Activated CD8-positive, alpha-beta memory T cell treated with anti-CD3 and anti-CD28 coated beads for 36 hours (primary cell): ENCODE measurements at regions not wholly inside any gene's neighbourhood (a gene's known extent, or its start where the extent isn't known, plus 50 kb on each side); places are given as distances from the start of the nearest gene placed in this dataset.

Experiments
- CTCF ChIA-PET: fragments of 350-600 bp; sonication (Branson Sonifier 250); formaldehyde crosslinking; loops from one replicate; lab custom pipeline; 2021; ENCODE audit warnings: antibody characterized with exemption; lab: Charles Lee
- POLR2A ChIA-PET: fragments of 350-600 bp; sonication (Branson Sonifier 250); formaldehyde crosslinking; loops from one replicate; lab custom pipeline; 2021; ENCODE audit warnings: antibody characterized with exemption; lab: Charles Lee

DNA sequence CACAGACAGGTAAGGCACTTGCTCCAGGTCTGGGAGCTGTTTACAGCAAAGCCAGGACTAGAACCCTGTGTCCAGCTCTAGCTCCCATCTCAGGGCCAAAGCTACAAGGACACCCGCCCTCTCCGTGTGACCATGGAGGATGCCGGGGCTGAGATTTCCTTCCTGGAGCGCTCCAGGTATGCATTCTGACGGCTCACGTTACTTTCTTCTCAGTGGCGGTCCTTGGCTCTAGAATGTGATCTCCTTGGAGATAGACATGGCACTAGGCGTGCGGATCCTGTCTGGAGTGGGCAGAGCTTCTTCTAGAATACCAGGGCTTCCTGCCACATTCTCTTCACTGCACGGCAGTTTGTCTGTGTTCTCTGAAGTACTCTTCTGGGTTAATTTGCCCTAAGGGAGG lies 185.7 kb downstream of the OPA1 start:
- POLR2A ChIA-PET = no interaction called here
- CTCF ChIA-PET = interaction anchor here (1.3 kb wide), 1 partner anchor 538 kb away, joined by 3 read pairs; no protein-coding TSS in a partner anchor

GRCh38 chr3:193779933-193780332 lies 186.9 kb downstream of the OPA1 start:
- CTCF ChIA-PET = interaction anchor here (2.2 kb wide), 1 partner anchor 304 kb away, joined by 5 read pairs; no protein-coding TSS in a partner anchor
- POLR2A ChIA-PET = no interaction called here

GRCh38 chr3:193780397-193780796 lies 187.4 kb downstream of the OPA1 start:
- POLR2A ChIA-PET = interaction anchor here (0.6 kb wide), 1 partner anchor 691 kb away, joined by 11 read pairs; no protein-coding TSS in a partner anchor
- CTCF ChIA-PET = interaction anchor here (0.5 to 2.2 kb wide), 5 partner anchors 13 to 948 kb away, joined by 3 to 15 read pairs (median 5); no protein-coding TSS in a partner anchor

- ChIA-PET POLR2A (interaction anchor here (0.6 kb wide), 1 partner anchor 690 kb away, joined by 11 read pairs; no protein-coding TSS in a partner anchor), CTCF (interaction anchor here (0.5 to 2.2 kb wide), 7 partner anchors 13 to 948 kb away, joined by 3 to 15 read pairs (median 3); no protein-coding TSS in a partner anchor)
Observed at GRCh38 chr3:193780810-193781478, 187.9 kb downstream of the OPA1 start.

DNA sequence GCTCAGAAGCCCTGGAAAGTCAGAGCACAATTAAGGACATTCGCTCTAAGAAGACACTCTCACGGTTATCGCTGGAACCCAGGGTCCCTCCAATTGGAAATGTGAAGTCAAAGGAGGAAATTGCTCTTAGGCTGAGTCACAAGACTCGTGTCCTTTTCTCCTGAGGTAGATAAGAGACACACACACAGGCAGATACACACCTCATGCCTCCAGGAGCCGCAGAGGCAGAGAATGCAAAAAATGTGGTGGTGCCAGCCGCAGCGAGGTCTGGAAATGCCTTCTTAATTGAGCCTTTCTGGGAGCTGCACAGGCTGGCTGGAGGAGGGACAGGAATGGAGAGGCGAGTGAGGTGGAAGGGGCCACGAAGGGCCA lies 189.3 kb downstream of the OPA1 start:
- CTCF ChIA-PET = interaction anchor here (1.3 kb wide), 2 partner anchors 514 to 533 kb away, joined by 3 to 4 read pairs; no protein-coding TSS in a partner anchor
- POLR2A ChIA-PET = no interaction called here

DNA sequence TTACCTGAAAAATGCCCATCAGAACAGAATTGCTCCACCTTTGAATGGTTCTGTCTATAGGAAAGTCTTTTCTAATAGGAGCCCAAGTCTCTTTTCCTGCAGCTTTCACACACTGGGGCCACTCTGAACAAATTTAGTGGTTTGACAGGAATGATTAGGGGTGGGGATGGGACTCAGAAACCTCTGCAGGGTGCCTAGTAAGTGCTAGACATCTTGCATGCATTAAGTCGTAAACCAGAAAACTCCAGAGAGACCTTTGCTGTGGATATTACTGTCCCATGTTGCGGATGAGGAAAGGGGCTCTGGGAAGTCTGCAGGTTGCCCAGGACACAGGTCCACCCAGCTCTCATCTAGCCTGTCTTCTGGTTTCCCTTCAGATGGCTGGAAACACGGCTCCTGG lies 189.7 kb downstream of the OPA1 start:
- POLR2A ChIA-PET = no interaction called here
- CTCF ChIA-PET = interaction anchor here (1.3 kb wide), 1 partner anchor 533 kb away, joined by 4 read pairs; no protein-coding TSS in a partner anchor

- CTCF ChIA-PET = interaction anchor here (1.3 kb wide), 2 partner anchors 351 to 532 kb away, joined by 3 to 4 read pairs; no protein-coding TSS in a partner anchor
- POLR2A ChIA-PET = no interaction called here
Observed at GRCh38 chr3:193783166-193783896, 190.3 kb downstream of the OPA1 start.

DNA sequence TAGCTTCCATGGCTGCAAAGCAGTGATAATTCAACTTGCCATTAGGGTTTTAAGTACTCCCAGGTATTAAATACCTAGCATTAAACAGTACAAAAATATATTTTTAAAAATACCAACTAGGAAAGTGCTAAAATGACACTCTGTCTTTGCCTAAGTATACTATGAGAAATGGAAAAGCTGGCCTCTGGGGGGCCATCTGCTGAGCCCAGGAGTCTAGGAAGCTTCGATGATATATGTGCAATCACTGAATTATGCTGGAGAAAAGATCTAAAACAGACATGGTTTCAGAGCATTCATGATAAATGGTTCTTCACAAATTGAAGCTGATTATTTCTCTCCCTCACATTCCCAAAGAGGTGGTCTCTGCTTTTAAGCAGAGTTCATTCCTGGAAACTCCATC lies 191.8 kb downstream of the OPA1 start:
- CTCF ChIA-PET = interaction anchor here (1.0 to 1.3 kb wide), 2 partner anchors 322 to 531 kb away, joined by 3 to 5 read pairs; no protein-coding TSS in a partner anchor
- POLR2A ChIA-PET = no interaction called here

DNA sequence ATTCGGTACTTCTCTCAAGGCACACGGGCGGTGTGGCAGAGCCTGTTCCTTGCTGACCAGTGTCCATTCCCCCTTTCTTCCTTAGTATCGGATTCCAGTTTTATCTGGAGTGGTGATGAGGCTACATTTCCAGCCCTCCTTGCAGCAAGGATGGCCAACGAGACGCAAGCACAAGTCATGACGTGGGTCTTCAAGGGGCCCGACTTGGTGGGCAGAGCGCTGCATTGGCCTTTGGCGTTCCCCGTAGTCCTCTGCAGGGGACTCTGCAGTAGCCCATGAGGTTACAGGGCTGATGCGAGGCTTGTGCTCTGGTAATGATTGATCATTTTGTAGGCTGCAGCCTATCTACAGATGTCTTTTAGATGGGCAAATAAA lies 194.5 kb downstream of the OPA1 start:
- ChIA-PET POLR2A (no interaction called here), CTCF (no interaction called here)

GRCh38 chr3:193788189-193788991 lies 195.4 kb downstream of the OPA1 start:
- ChIA-PET CTCF (interaction anchor here (0.9 kb wide), 1 partner anchor 335 kb away, joined by 3 read pairs; no protein-coding TSS in a partner anchor), POLR2A (no interaction called here)

GRCh38 chr3:193789455-193789854 lies 196.4 kb downstream of the OPA1 start:
- ChIA-PET CTCF (no interaction called here), POLR2A (no interaction called here)

DNA sequence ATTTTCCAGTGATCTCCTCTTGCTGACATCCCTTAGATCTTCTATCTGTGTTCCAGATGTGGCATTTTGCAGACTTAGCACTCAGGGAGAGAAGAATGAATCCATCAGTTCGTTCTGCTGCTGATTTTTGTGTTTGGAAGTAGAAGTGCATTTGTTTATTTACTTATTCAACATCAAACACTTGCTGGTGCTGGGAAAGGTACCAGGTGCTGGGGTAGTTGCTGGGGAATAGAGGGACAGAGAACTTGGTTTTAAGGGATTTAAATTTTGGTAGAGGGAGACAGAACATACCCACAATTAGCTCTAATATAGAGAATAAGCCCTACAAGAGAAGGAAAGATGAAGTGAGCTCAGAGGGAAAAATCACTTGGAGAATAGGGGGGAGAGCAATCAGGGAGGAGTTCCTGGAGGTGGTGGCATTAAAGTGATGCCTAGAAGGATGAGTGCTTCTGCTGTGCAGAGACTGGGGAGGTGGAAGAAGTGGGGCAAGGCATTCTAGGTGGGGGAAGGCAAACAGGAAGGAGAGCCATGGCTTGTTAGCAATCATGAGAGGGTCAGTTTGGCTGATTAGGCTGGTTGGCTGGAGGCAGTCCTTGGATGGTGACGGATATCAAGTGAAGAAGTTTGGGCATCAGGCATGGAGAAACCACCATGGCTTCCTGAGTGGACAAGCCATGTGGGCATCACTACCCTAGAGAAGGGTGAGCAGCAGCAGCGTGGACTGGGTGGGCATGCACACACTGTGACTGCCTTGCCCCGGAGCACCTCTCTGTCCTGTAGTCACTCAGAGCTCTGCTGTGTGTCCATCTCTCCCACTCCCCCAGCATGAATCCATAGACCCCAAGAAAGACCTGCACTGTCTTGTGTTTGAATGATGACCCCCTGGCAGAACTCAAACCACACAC lies 197.3 kb downstream of the OPA1 start:
- CTCF ChIA-PET = no interaction called here
- POLR2A ChIA-PET = no interaction called here

DNA sequence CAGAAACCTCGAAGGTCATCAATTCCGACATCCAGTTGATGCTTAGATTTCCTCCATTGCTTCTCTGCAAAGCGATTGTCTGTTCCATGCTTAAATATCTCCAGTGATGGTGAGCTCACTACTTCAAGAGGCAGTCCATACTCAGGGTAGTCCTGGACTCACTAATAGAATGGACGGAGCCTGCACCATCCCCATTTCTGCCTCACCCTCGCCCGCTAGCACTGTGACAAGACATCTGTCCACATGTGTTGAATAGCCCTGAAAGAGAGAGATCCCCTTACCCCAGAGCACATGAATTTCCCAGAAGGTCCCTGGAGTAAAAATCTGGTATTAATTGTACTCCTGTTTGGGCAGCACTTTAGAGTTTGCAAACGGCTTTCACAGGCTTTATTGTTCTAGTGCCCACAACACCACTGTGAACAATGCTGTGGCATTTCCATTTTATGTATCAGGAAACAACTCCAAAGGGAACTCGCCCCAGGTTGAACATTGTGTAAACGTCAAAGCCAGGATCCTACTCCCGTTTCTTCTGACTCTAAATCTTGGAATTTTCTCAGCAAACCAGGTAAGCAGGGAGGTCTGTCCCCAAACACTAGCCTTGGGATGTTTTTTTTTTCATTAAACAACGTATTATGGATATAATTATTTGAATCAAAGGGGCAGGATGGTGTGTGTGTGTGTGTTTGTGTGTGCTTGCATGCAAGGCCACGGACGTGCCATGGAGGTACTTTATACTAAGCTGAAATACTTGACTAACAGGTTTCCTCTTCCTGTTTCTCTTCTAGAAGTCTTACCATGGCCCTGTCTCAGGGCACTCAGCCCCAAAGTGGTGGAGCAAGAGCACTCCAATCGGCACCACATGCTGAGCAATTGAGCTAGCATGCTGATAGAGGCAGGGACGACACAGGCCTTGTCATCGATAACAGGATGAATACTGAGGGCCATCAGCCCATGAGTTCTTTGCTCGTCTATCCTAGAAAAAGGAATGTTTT lies 198.3 kb downstream of the OPA1 start:
- ChIA-PET CTCF (no interaction called here), POLR2A (no interaction called here)

DNA sequence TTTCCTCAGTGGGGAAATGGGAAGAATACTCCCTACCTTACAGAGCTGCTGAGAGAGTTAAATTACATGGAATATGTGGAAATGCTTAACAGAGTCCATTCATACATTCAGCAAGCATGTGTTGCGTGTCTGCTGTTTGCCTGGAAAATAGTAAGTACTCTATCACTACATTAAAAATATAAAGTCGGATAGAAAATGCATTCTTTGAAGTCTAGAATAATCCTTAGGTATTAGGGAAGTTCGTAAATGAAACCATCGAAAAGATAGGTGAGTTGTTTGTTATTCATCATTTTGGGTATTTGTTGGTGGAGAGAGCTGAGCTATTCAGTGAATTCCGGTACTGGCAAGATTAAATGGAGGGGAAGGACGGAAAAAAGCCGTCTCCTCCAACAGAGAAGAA lies 200.1 kb downstream of the OPA1 start:
- CTCF ChIA-PET = no interaction called here
- POLR2A ChIA-PET = no interaction called here

GRCh38 chr3:193794002-193794881 lies 201.2 kb downstream of the OPA1 start:
- ChIA-PET CTCF (no interaction called here), POLR2A (no interaction called here)

GRCh38 chr3:193795062-193795690 lies 202.2 kb downstream of the OPA1 start:
- ChIA-PET POLR2A (no interaction called here), CTCF (no interaction called here)
